ENCODE measurements at regions not wholly inside any gene's neighbourhood (a gene's known extent, or its start where the extent isn't known, plus 50 kb on each side); places are given as distances from the start of the nearest gene placed in this dataset.
"Not testable (repeated sequence)": the region's sequence is repeated elsewhere in the genome, so short reads cannot be mapped to it uniquely, and the experiment has no call there.

GRCh38 chr4:134057356-134057755 is 144.2 kb downstream of the PABPC4L start:
- Histone ChIP-seq H3K36me3 (no peaks in the 10 kb centered on the region), H3K9me3 (no peaks in the 10 kb centered on the region), H3K27me3 (no peaks in the 10 kb centered on the region), H3K4me1 (no peaks in the 10 kb centered on the region), H3K27ac (no peak overlapping the region), H3K4me3 (no peak overlapping the region)
- TF ChIP-seq POLR2AphosphoS5 (IDR thresholded peaks at IDR 0.05) (no peak), POLR2A (IDR thresholded peaks at IDR 0.05) (no peak), CTCF (IDR thresholded peaks at IDR 0.05) (no peak)
- no peak for DNase-seq (ENCODE audit: low spot score in 2 of 2)
- intact Hi-C loops (cut with DNase I; ENCODE audit: low total_unique reads): no loop called here

- intact Hi-C loops (cut with DNase I; ENCODE audit: low total_unique reads); DNase-seq (ENCODE audit: low spot score in 2 of 2): not testable (repeated sequence)
These were observed 155.4 kb downstream of the PABPC4L start for GRCh38 chr4:134046221-134046620.

GRCh38 chr4:134045411-134045810 is 156.2 kb downstream of the PABPC4L start:
- TF ChIP-seq CTCF (IDR thresholded peaks at IDR 0.05): no peak
- TF ChIP-seq POLR2AphosphoS5 (IDR thresholded peaks at IDR 0.05): no peak
- TF ChIP-seq POLR2A (IDR thresholded peaks at IDR 0.05): no peak
- H3K4me3 ChIP-seq: no peak overlapping the region
- no peaks in the 10 kb centered on the region for H3K4me1 ChIP-seq
- H3K27ac ChIP-seq: no peak overlapping the region
- H3K9me3 ChIP-seq: no peaks in the 10 kb centered on the region
- DNase-seq (ENCODE audit: low spot score in 2 of 2): no peak
- H3K36me3 ChIP-seq: no peaks in the 10 kb centered on the region
- intact Hi-C loops (cut with DNase I; ENCODE audit: low total_unique reads): no loop called here
- H3K27me3 ChIP-seq: no peaks in the 10 kb centered on the region

More at GRCh38 chr4:134046221-134046620, 155.4 kb downstream of the PABPC4L start:
- H3K36me3 ChIP-seq, H3K9me3 ChIP-seq, H3K27me3 ChIP-seq, H3K27ac ChIP-seq, H3K4me3 ChIP-seq, H3K4me1 ChIP-seq: not testable (repeated sequence)

GRCh38 chr4:134043266-134043665 is 158.3 kb downstream of the PABPC4L start:
- no peaks in the 10 kb centered on the region for H3K36me3 ChIP-seq
- no peak for TF ChIP-seq POLR2AphosphoS5 (IDR thresholded peaks at IDR 0.05)
- TF ChIP-seq CTCF (IDR thresholded peaks at IDR 0.05): no peak
- TF ChIP-seq POLR2A (IDR thresholded peaks at IDR 0.05): no peak
- H3K9me3 ChIP-seq: no peaks in the 10 kb centered on the region
- H3K27ac ChIP-seq: no peak overlapping the region
- H3K27me3 ChIP-seq: no peaks in the 10 kb centered on the region
- no peak for DNase-seq (ENCODE audit: low spot score in 2 of 2)
- no peaks in the 10 kb centered on the region for H3K4me1 ChIP-seq
- no peak overlapping the region for H3K4me3 ChIP-seq
- intact Hi-C loops (cut with DNase I; ENCODE audit: low total_unique reads): no loop called here

GRCh38 chr4:134028421-134028820 is 173.2 kb downstream of the PABPC4L start:
- DNase-seq (ENCODE audit: low spot score in 2 of 2): no peak
- TF ChIP-seq POLR2A (IDR thresholded peaks at IDR 0.05) (no peak), CTCF (IDR thresholded peaks at IDR 0.05) (no peak)
- no peaks in the 10 kb centered on the region for H3K4me1 ChIP-seq
- intact Hi-C loops (cut with DNase I; ENCODE audit: low total_unique reads): no loop called here
- no peak overlapping the region for H3K4me3 ChIP-seq
- H3K36me3 ChIP-seq: no peaks in the 10 kb centered on the region
- no peaks in the 10 kb centered on the region for H3K27me3 ChIP-seq
- no peaks in the 10 kb centered on the region for H3K9me3 ChIP-seq
- H3K27ac ChIP-seq: no peak overlapping the region

- TF ChIP-seq POLR2AphosphoS5 (IDR thresholded peaks at IDR 0.05) (no peak), CTCF (IDR thresholded peaks at IDR 0.05) (no peak), POLR2A (IDR thresholded peaks at IDR 0.05) (no peak)
- Histone ChIP-seq H3K4me3 (no peak overlapping the region), H3K27ac (no peak overlapping the region), H3K36me3 (no peaks in the 10 kb centered on the region), H3K9me3 (no peaks in the 10 kb centered on the region), H3K4me1 (no peaks in the 10 kb centered on the region), H3K27me3 (no peaks in the 10 kb centered on the region)
- no peak for DNase-seq (ENCODE audit: low spot score in 2 of 2)
- intact Hi-C loops (cut with DNase I; ENCODE audit: low total_unique reads): no loop called here
These were observed 173.7 kb downstream of the PABPC4L start for GRCh38 chr4:134027931-134028330.

Data from breast epithelium (tissue), 4 donors.